ENCODE measurements at regions not wholly inside any gene's neighbourhood (a gene's known extent, or its start where the extent isn't known, plus 50 kb on each side); places are given as distances from the start of the nearest gene placed in this dataset.

DNA sequence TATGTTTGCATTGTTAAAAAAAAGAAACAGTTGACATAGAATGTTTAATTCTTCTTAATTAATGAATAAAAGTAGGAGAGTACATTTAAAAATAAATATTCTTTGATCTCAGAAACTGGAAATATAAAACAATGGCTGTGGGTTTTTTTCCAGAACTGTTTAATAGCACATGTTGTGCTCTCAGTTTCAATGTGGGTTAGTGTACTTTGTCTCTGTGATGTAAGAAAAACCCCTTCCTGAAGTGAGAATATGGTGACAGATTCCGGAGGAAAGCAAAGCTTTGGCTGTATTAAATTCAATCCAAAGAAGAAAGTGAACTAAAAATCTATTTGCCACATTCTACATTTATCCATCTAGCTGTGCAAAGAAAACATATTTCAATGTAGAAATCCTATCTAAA is 261.9 kb upstream of the ADGRL3 start:
- 100% methylated on average over 1 of the region's 1 CpG; no CpG with 5 or more reads in 1 of the 2 experiments for WGBS, 2 experiments (ENCODE audit: insufficient coverage in 2 of 2)
- no peak overlapping the region for H3K4me3 ChIP-seq (ENCODE audit: extremely low read depth, insufficient read depth, low read length, poor library complexity, severe bottlenecking)
- H3K27ac ChIP-seq (ENCODE audit: low read depth, low read length, severe bottlenecking): no peak overlapping the region
- H3K9me3 ChIP-seq (ENCODE audit: control insufficient read depth, low read length): no peaks in the 10 kb centered on the region
- no peaks in the 10 kb centered on the region for H3K4me1 ChIP-seq (ENCODE audit: control insufficient read depth, insufficient read depth, low read length, poor library complexity, severe bottlenecking)
- no peaks in the 10 kb centered on the region for H3K36me3 ChIP-seq (ENCODE audit: control insufficient read depth, insufficient read depth, low read length)

DNA sequence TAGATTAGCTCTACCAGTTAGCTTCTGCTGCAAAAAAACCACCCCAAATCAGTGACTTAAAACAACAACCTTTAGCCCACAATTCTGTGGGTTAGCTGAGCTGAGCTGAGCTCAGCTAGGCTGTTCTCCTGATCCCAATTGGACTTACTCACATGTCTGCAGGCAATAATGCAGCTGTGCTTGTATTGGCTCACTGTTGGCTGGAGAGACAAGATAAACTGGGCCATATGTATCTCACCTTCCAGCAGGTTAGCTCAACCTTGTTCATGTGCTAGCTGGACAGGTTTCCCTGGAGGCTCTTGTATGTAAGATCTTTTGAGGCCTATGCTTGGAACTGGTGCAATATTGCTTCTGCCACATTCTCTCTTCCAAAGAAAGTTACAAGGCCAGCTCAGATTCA is 261.5 kb upstream of the ADGRL3 start:
- Histone ChIP-seq H3K27ac (ENCODE audit: low read depth, low read length, severe bottlenecking) (no peak overlapping the region), H3K36me3 (ENCODE audit: control insufficient read depth, insufficient read depth, low read length) (no peaks in the 10 kb centered on the region), H3K4me1 (ENCODE audit: control insufficient read depth, insufficient read depth, low read length, poor library complexity, severe bottlenecking) (no peaks in the 10 kb centered on the region), H3K9me3 (ENCODE audit: control insufficient read depth, low read length) (no peaks in the 10 kb centered on the region), H3K4me3 (ENCODE audit: extremely low read depth, insufficient read depth, low read length, poor library complexity, severe bottlenecking) (no peak overlapping the region)

DNA sequence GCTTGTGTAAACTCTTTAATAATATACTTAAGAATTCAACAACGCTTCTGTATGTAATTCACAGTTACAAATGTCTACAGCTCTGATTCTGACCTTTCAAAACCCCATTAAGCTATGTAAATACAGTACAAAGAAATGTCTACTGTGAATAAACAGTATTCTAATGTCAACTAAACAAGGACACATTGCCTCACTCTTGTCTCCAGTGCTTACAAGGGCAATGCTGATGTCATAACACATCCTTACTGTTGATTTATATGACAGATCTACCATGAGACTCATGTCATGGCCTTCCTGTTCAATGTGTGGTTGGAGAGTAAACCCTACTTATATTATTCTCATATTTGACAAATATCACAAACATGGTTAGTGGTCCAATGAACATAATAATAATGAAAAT is 256.1 kb upstream of the ADGRL3 start:
- Histone ChIP-seq H3K9me3 (ENCODE audit: control insufficient read depth, low read length) (no peaks in the 10 kb centered on the region), H3K4me1 (ENCODE audit: control insufficient read depth, insufficient read depth, low read length, poor library complexity, severe bottlenecking) (no peaks in the 10 kb centered on the region), H3K27ac (ENCODE audit: low read depth, low read length, severe bottlenecking) (no peak overlapping the region), H3K36me3 (ENCODE audit: control insufficient read depth, insufficient read depth, low read length) (no peaks in the 10 kb centered on the region), H3K4me3 (ENCODE audit: extremely low read depth, insufficient read depth, low read length, poor library complexity, severe bottlenecking) (no peak overlapping the region)
- WGBS, 2 experiments (ENCODE audit: insufficient coverage in 2 of 2): no CpG with 5 or more reads among the region's 1 CpG

DNA sequence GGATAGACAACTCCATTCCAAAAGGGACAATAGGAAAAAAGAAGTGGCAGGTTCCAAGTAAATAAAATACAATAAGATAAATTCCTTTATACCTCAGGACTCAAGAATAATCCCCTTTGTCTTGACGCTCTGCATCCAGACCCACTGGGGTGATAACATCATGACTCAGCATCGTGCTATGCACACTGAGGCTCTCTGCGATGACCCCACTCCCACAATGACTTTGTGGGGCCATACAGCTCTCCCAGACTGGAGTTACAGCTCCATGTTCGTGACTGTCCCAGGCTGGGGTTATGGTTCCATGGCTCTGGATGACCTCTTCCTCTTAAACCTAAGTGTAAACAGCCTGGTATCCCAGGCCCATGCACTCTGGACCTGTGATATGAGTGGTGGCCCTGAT is 254.5 kb upstream of the ADGRL3 start:
- H3K27ac ChIP-seq (ENCODE audit: low read depth, low read length, severe bottlenecking): peak overlapping the region; percentile 20
- WGBS, 2 experiments (ENCODE audit: insufficient coverage in 2 of 2): 68 to 83% methylated on average over 3 to 4 of the region's 4 CpGs
- no peak overlapping the region for H3K4me3 ChIP-seq (ENCODE audit: extremely low read depth, insufficient read depth, low read length, poor library complexity, severe bottlenecking)
- no peaks in the 10 kb centered on the region for H3K4me1 ChIP-seq (ENCODE audit: control insufficient read depth, insufficient read depth, low read length, poor library complexity, severe bottlenecking)
- H3K36me3 ChIP-seq (ENCODE audit: control insufficient read depth, insufficient read depth, low read length): no peaks in the 10 kb centered on the region
- H3K9me3 ChIP-seq (ENCODE audit: control insufficient read depth, low read length): no peaks in the 10 kb centered on the region

DNA sequence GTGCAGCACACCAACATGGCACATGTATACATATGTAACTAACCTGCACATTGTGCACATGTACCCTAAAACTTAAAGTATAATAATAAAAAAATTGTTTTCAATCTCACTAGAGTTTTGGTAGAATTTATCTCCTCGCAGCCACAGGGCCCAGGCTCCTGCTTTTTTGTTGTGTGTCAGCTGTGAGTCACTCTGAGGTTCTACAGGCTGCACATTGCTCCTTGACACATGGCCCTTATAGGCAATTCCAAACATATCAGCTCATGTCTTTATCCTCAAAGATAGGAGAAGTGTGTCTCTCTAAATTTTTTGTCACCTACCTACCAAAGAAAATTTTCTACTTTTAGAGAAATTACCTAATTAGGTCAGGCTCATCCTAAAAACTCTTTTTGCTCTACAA is 252.1 kb upstream of the ADGRL3 start:
- WGBS, 2 experiments (ENCODE audit: insufficient coverage in 2 of 2): no CpG with 5 or more reads among the region's 1 CpG
- no peaks in the 10 kb centered on the region for H3K9me3 ChIP-seq (ENCODE audit: control insufficient read depth, low read length)
- no peaks in the 10 kb centered on the region for H3K4me1 ChIP-seq (ENCODE audit: control insufficient read depth, insufficient read depth, low read length, poor library complexity, severe bottlenecking)
- H3K4me3 ChIP-seq (ENCODE audit: extremely low read depth, insufficient read depth, low read length, poor library complexity, severe bottlenecking): no peak overlapping the region
- H3K27ac ChIP-seq (ENCODE audit: low read depth, low read length, severe bottlenecking): no peak overlapping the region
- H3K36me3 ChIP-seq (ENCODE audit: control insufficient read depth, insufficient read depth, low read length): no peaks in the 10 kb centered on the region

DNA sequence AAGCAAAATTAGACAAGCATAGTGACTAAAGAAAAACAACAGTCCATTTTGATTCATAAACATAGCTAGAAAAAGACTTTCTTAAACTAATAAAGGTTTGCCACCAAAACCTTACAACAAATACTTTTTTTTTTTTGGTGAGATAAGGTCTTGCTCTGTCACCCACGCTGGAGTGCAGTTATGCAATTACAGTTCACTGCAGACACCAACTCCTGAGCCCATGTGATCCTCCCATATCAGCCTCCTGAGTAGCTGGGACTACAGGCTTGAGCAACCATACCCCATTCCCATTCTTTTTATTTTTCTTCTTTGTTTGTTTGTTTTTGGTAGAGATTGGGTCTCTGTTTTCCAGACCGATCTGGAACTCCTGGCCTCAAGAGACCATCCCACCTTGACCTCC is 247.2 kb upstream of the ADGRL3 start:
- no peak overlapping the region for H3K4me3 ChIP-seq (ENCODE audit: extremely low read depth, insufficient read depth, low read length, poor library complexity, severe bottlenecking)
- H3K4me1 ChIP-seq (ENCODE audit: control insufficient read depth, insufficient read depth, low read length, poor library complexity, severe bottlenecking): no peaks in the 10 kb centered on the region
- H3K9me3 ChIP-seq (ENCODE audit: control insufficient read depth, low read length): no peaks in the 10 kb centered on the region
- no CpG with 5 or more reads among the region's 2 CpGs for WGBS, 2 experiments (ENCODE audit: insufficient coverage in 2 of 2)
- no peaks in the 10 kb centered on the region for H3K36me3 ChIP-seq (ENCODE audit: control insufficient read depth, insufficient read depth, low read length)
- H3K27ac ChIP-seq (ENCODE audit: low read depth, low read length, severe bottlenecking): no peak overlapping the region

DNA sequence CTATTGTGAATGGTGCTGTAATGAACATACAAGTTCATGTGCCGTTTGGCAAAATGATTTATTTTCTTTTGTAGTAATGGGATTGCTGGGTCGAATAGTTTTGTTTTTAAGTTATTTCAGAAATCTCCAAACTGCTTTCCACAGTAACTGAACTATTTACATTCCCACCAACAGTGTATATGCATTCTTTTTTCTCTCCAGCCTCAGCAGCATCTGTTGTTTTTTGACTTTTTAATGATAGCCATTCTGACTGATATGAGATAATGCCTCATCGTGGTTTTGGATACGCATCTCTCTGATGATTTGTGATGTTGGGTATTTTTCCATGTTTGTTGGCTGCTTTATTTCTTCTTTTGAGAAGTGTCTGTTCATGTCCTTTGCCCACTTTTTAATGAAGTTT is 246.3 kb upstream of the ADGRL3 start:
- Histone ChIP-seq H3K36me3 (ENCODE audit: control insufficient read depth, insufficient read depth, low read length) (no peaks in the 10 kb centered on the region), H3K27ac (ENCODE audit: low read depth, low read length, severe bottlenecking) (no peak overlapping the region)
- whole genome bisulfite sequencing, 2 experiments (ENCODE audit: insufficient coverage in 2 of 2): 69 to 100% methylated on average over 2 of the region's 4 CpGs

DNA sequence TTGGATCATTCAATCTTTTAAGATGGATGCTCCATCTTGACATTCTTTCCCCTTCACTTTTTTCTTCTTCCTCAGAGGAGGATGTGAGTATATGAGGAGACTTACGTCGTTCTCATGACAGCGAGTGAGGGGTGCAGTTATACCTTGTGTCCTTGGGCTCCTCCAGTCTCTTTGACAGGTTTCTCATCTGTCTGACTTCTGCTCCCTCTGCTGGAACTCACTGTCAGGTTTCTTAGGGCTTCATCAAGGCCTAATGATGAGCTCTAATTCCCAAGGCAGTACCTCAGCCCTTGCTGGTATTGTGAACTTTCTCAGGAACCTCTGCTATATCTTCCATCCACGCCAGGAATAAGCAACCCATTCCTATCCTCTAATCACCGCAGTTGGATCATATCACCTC is 237.8 kb upstream of the ADGRL3 start:
- no peak overlapping the region for H3K27ac ChIP-seq (ENCODE audit: low read depth, low read length, severe bottlenecking)
- 82 to 89% methylated on average over 2 of the region's 5 CpGs for WGBS, 2 experiments (ENCODE audit: insufficient coverage in 2 of 2)
- no peak overlapping the region for H3K4me3 ChIP-seq (ENCODE audit: extremely low read depth, insufficient read depth, low read length, poor library complexity, severe bottlenecking)
- no peaks in the 10 kb centered on the region for H3K4me1 ChIP-seq (ENCODE audit: control insufficient read depth, insufficient read depth, low read length, poor library complexity, severe bottlenecking)
- H3K9me3 ChIP-seq (ENCODE audit: control insufficient read depth, low read length): no peaks in the 10 kb centered on the region
- no peaks in the 10 kb centered on the region for H3K36me3 ChIP-seq (ENCODE audit: control insufficient read depth, insufficient read depth, low read length)

More for the DNA sequence above, 246.3 kb upstream of the ADGRL3 start:
- Histone ChIP-seq H3K4me3 (ENCODE audit: extremely low read depth, insufficient read depth, low read length, poor library complexity, severe bottlenecking) (no peak overlapping the region), H3K4me1 (ENCODE audit: control insufficient read depth, insufficient read depth, low read length, poor library complexity, severe bottlenecking) (no peaks in the 10 kb centered on the region), H3K9me3 (ENCODE audit: control insufficient read depth, low read length) (no peaks in the 10 kb centered on the region)

DNA sequence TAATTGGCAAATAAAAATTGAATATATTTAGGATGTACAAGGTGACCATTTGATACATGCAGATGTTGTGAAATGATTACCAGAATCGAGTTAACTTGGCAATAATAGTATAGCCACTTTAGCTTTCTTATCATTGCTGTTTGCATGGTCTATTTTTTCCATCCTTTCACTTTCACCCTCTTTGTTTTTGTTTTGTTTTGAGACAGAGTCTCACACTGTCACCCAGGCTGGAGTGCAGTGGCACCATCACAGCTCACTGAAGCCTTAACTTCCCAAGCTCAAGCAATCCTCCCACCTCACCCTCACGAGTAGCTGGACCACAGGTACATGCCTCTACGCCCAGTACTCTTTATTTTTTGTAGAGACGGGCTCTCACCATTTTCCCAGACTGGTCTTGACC is 218.6 kb upstream of the ADGRL3 start:
- no peaks in the 10 kb centered on the region for H3K9me3 ChIP-seq (ENCODE audit: control insufficient read depth, low read length)
- H3K4me1 ChIP-seq (ENCODE audit: control insufficient read depth, insufficient read depth, low read length, poor library complexity, severe bottlenecking): no peaks in the 10 kb centered on the region
- H3K36me3 ChIP-seq (ENCODE audit: control insufficient read depth, insufficient read depth, low read length): no peaks in the 10 kb centered on the region
- H3K4me3 ChIP-seq (ENCODE audit: extremely low read depth, insufficient read depth, low read length, poor library complexity, severe bottlenecking): no peak overlapping the region
- WGBS, 2 experiments (ENCODE audit: insufficient coverage in 2 of 2): 88 to 92% methylated on average over 3 to 4 of the region's 4 CpGs
- no peak overlapping the region for H3K27ac ChIP-seq (ENCODE audit: low read depth, low read length, severe bottlenecking)

DNA sequence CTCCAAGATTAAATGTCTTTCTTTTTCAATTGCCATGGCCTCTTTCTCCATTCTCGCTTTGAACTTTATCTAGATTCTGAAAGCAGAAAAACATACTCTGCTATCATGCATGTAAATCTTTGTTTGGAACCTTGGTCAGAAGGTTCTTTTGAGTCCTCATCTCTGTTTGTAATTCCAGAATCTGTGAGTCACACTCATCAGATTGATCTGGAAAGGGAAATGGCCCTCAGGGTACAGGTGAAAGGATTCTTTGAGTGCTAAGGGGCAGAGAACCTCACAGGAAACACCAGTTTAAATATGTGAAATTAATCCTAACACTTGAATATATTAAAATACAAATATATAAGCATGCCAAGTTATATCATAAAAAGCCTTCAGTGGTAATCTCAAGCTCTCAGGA is 211.0 kb upstream of the ADGRL3 start:
- no peaks in the 10 kb centered on the region for H3K9me3 ChIP-seq (ENCODE audit: control insufficient read depth, low read length)
- no peak overlapping the region for H3K4me3 ChIP-seq (ENCODE audit: extremely low read depth, insufficient read depth, low read length, poor library complexity, severe bottlenecking)
- peaks cover 9% of the 10 kb centered on the region for H3K4me1 ChIP-seq (ENCODE audit: control insufficient read depth, insufficient read depth, low read length, poor library complexity, severe bottlenecking)
- no peaks in the 10 kb centered on the region for H3K36me3 ChIP-seq (ENCODE audit: control insufficient read depth, insufficient read depth, low read length)
- no peak overlapping the region for H3K27ac ChIP-seq (ENCODE audit: low read depth, low read length, severe bottlenecking)
- 80% methylated on average over 1 of the region's 1 CpG for WGBS, 2 experiments (ENCODE audit: insufficient coverage in 2 of 2)

DNA sequence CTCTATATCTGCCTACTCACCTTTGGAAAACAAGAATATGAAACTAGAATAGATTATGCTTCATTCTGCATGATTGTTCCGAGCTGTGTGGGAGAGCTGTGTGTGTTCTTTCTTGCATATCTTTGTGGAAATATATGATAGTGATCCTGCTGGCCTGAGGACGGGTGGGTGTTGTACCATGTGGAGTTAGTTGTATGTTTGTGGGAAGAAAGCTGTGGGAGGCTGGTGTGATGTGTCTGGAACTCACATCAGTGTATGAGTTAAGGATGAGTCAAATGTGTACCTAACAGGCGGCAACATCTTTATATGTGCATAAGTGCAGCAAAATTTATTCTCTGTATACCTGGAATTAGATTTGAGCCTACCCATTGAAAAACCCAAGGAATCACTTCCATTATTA is 208.1 kb upstream of the ADGRL3 start:
- WGBS, 2 experiments (ENCODE audit: insufficient coverage in 2 of 2): 80 to 90% methylated on average over 1 to 2 of the region's 3 CpGs
- no peaks in the 10 kb centered on the region for H3K9me3 ChIP-seq (ENCODE audit: control insufficient read depth, low read length)
- no peaks in the 10 kb centered on the region for H3K36me3 ChIP-seq (ENCODE audit: control insufficient read depth, insufficient read depth, low read length)
- H3K4me3 ChIP-seq (ENCODE audit: extremely low read depth, insufficient read depth, low read length, poor library complexity, severe bottlenecking): no peak overlapping the region
- H3K4me1 ChIP-seq (ENCODE audit: control insufficient read depth, insufficient read depth, low read length, poor library complexity, severe bottlenecking): peaks cover 9% of the 10 kb centered on the region
- no peak overlapping the region for H3K27ac ChIP-seq (ENCODE audit: low read depth, low read length, severe bottlenecking)

DNA sequence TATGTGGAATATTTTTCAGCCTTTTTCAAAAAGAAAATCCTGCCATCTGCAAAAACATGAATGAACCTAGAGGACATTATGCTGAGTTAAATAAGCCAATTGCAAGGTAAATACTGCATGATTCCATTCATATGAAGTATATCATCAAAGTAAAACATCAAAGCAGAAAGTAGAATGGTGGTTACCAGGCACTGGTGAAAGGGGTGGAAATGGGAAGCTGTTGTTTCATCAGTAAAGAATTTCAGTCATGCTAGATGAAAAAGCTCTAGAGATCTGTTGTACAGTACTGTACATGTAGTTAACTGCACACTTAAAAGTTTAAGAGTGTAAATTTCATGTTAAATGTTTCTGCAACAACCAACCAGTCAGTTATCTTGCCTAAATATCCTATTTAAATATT is 196.8 kb upstream of the ADGRL3 start:
- H3K4me1 ChIP-seq (ENCODE audit: control insufficient read depth, insufficient read depth, low read length, poor library complexity, severe bottlenecking): no peaks in the 10 kb centered on the region
- no peak overlapping the region for H3K4me3 ChIP-seq (ENCODE audit: extremely low read depth, insufficient read depth, low read length, poor library complexity, severe bottlenecking)
- peaks cover 9% of the 10 kb centered on the region for H3K9me3 ChIP-seq (ENCODE audit: control insufficient read depth, low read length)
- no peak overlapping the region for H3K27ac ChIP-seq (ENCODE audit: low read depth, low read length, severe bottlenecking)
- H3K36me3 ChIP-seq (ENCODE audit: control insufficient read depth, insufficient read depth, low read length): no peaks in the 10 kb centered on the region

All from mesodermal cell (in vitro differentiated cells).